Posterior vena cava (tissue), 2 donors: ENCODE measurements at regions not wholly inside any gene's neighbourhood (a gene's known extent, or its start where the extent isn't known, plus 50 kb on each side); places are given as distances from the start of the nearest gene placed in this dataset.
"Not testable (repeated sequence)": the region's sequence is repeated elsewhere in the genome, so short reads cannot be mapped to it uniquely, and the experiment has no call there.

ENCODE experiments used
- DNase-seq: peaks from one replicate; pipeline ENCODE4 v3.0.0-alpha.2; 2020; ENCODE audit warnings: low spot score
- intact Hi-C, 2 donors: fragments of 100-400 bp; cut with DNase I; formaldehyde crosslinking; loops; one replicate each; pipeline versions ENCODE4 v1.14.1 to v1.14.2; 2022 to 2023
- donor health status: DM: yes; HTN: yes; CAD: no.
- donor health status: DM: yes; HTN: yes; CAD: no.

DNA sequence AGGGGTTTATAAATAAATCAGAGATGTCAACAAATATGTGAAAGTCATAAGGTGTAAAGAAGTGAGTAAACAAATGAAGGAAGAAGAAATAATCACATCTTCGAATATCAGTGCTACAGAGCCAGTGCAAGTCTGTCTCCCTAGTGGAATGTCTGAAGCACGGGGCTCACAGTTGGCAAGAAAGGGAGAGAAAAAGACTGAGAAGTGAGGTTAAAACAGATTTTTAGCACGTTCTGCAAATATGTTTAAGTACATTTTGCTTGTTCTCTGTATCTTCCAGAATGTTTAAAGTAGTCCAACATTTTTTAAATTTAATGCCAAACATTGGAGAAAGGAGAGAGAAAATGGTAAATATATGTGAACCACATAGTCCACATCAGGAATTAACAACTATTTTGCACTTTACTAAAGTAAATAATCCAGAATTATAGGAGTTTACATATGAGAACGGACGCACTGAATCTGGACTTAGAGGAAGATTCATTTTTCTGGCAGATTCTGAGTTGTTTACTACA lies 682.4 kb downstream of the LTN1 start:
- intact Hi-C loops: no loop called here
- no peak for DNase-seq

GRCh38 chr21:28309596-28309995 lies 683.1 kb downstream of the LTN1 start:
- no peak for DNase-seq

DNA sequence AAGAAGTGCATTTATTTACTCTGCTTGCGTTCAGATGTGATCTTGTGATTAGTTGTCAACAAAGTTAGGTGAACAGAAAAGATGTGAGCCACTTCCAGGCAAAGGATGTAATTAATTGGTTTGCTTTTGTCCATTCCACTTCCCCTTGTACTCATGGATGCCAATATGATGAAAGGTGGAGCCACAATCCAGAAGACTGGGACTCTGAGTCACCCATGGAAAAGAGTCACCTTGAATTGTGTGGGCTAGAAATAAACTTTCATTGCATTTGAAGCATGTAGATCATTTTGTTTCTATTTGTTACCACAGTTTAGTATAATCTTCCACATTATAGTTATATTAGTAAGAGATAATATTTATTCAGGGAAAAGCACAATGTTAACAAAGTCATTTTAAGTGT lies 684.2 kb downstream of the LTN1 start:
- intact Hi-C loops: no loop called here
- DNase-seq: no peak

More at GRCh38 chr21:28309596-28309995, 683.1 kb downstream of the LTN1 start:
- intact Hi-C loops: no loop called here

DNA sequence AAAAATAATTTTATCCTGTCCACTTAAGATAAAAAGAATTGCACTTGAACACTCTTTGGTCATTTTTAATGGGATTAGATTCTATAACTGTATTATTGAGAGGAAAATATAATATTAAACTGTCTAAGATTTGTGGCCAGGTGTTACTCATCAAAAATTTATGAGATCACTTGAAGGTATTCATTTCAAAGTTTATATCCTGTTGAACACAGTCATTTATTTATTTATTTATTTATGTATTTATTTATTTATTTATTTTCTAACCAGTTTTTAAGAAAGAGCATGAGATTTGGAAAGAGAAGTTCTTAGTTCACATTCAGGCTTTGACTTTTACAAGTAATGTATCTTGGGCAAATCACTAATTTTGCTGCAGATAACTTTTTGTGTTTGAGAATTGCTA lies 692.7 kb downstream of the LTN1 start:
- intact Hi-C loops: loop anchor here in 1 of 2 donors (5.0 kb wide), 1 partner anchor 333 kb away; no protein-coding TSS in a partner anchor

GRCh38 chr21:28298251-28298672 lies 694.4 kb downstream of the LTN1 start:
- no peak for DNase-seq
- intact Hi-C loops: loop anchor here in 1 of 2 donors (5.0 kb wide), 1 partner anchor 331 kb away; no protein-coding TSS in a partner anchor

More for the DNA sequence above, 692.7 kb downstream of the LTN1 start:
- no peak for DNase-seq

GRCh38 chr21:28294051-28294450 lies 698.6 kb downstream of the LTN1 start:
- DNase-seq: no peak
- intact Hi-C loops: no loop called here

GRCh38 chr21:28283641-28284490 lies 708.8 kb downstream of the LTN1 start:
- intact Hi-C loops: loop anchor here in 1 of 2 donors (10.0 kb wide), 1 partner anchor 461 kb away; no protein-coding TSS in a partner anchor
- no peak for DNase-seq

DNA sequence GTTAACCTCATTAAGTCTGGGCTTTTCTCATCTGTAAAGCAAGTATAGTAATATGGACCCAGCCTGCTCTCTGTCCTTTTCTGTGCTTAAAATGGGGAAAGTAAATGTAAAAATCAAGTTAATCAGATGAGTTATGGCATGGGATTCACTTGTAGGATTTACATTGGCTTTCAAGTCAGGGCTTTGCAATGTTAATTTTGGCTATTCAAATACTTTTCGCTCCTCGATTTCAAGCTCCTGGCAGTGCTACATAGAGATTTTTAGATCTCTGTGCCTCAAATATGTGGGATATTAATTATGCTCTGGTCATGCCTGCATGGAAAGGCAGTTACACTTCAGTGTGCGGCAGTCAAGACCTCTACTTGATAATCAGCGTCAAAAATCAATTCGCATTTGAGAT lies 709.8 kb downstream of the LTN1 start:
- no peak for DNase-seq
- intact Hi-C loops: loop anchor here in 1 of 2 donors (10.0 kb wide), 1 partner anchor 462 kb away; no protein-coding TSS in a partner anchor

DNA sequence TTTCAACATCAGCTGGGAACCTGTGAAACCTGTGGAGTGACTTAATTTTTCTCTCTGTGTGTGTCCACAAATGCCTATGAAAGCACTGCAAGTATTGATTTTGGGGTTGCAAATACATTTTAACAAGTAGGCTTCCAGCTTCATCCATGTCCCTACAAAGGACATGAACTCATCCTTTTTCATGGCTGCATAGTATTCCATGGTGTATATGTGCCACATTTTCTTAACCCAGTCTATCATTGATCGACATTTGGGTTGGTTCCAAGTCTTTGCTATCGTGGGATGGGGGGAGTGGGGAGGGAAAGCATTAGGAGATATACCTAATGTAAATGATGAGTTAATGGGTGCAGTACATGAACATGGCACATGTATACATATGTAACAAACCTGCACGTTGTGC lies 711.3 kb downstream of the LTN1 start:
- not testable (repeated sequence) for DNase-seq
- intact Hi-C loops: loop anchor here in 1 of 2 donors (10.0 kb wide), 1 partner anchor 463 kb away; no protein-coding TSS in a partner anchor

DNA sequence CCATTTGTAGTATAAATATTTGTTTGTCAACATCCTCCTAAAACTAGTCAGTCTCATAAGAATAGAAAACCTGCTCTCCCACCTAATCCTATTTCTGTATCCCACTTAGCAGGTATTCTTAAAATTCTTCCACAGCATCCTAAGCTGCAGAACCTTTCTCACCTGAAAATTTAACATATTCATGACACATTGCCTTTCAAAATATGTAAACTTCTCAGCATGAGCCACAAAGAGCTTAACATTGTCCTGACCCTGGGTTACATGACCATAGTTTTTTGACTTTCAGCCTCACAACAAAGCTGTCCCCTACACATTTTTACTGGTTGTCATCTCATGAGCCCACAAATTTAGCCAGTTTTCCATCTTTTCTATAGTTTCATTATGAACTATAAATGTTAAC lies 712.1 kb downstream of the LTN1 start:
- no peak for DNase-seq
- intact Hi-C loops: loop anchor here in 1 of 2 donors (10.0 kb wide), 1 partner anchor 464 kb away; no protein-coding TSS in a partner anchor

DNA sequence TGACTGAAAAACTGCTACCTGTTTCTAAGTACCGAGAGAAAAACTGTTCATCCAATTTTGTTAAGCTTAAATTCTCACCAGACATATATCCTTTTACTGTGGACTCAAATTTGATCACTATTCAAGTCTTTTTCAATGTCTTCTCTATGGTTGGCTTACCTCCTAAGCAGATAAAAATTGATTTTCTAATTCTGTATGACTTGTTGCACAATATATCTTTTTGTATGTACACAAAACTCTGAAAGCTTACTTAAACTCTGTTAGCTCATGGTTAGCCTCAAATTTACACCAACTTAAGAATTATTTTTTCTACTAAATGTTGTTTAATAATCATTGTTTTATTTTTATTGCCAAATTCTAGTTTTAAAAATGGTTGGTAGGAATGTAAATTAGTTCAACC lies 715.4 kb downstream of the LTN1 start:
- intact Hi-C loops: no loop called here
- no peak for DNase-seq

DNA sequence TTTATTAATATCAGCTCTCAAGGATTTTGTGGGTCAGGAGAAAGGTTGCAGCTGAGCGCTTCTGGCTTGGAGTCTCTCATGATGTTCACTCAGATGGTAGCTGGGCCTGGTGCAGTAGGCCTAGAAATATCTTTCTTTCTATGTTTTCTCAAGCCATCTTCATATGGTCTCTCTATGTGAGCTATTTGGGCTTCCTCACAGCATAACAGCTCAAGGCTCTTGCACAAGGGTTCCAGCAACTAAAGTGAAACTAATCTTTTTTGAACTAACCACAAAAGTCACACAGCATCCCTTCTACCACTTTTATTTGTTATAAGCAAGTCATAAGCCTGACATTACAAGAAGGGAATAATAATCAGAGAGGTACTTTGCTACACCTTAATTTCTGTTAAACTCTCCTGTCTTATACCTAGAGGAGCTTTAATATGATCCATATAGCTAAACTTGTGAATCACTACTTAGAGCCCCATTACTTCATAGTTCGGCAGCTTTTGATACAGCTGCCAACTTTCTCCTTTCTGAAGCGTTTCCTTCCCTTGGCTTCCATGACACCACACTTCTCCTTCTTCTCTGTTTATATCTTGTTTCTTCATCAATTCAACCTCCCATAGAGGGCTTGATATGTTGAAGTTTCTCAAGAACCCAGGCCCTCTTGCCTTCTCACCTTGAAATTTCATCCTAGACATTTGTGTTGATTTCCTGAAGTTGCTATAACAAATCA lies 720.2 kb downstream of the LTN1 start:
- no peak for DNase-seq
- intact Hi-C loops: no loop called here

GRCh38 chr21:28269173-28269572 lies 723.5 kb downstream of the LTN1 start:
- intact Hi-C loops: no loop called here
- no peak for DNase-seq

- intact Hi-C loops: no loop called here
- no peak for DNase-seq
These were observed 724.0 kb downstream of the LTN1 start for GRCh38 chr21:28268685-28269084.

- DNase-seq: no peak
- intact Hi-C loops: no loop called here
These were observed 725.2 kb downstream of the LTN1 start for GRCh38 chr21:28267449-28267848.

- no peak for DNase-seq
- intact Hi-C loops: no loop called here
These were observed 726.6 kb downstream of the LTN1 start for GRCh38 chr21:28266061-28266460.

- DNase-seq: no peak
- intact Hi-C loops: no loop called here
These were observed 728.7 kb downstream of the LTN1 start for GRCh38 chr21:28263974-28264373.

- no peak for DNase-seq
- intact Hi-C loops: no loop called here
These were observed 731.4 kb downstream of the LTN1 start for GRCh38 chr21:28261298-28261697.

DNA sequence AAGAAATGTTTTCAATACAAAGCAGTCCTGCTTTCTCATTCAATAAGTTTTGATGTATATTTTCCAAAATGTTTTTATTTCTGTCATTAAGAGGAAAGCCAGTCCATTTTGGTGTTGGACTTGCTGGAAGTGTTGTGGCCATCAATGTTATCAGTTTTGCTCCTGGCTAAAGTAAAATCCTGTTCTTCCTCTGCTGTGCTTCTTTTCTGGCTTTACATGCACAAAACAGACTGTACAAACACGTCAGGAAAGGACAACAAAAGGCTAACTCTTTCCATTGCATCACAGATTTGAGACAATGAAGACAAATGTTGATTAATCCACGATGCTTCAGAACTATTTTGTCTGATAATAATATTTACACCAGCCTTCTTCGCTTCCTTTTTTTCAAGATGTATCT lies 735.4 kb downstream of the LTN1 start:
- intact Hi-C loops: no loop called here

DNA sequence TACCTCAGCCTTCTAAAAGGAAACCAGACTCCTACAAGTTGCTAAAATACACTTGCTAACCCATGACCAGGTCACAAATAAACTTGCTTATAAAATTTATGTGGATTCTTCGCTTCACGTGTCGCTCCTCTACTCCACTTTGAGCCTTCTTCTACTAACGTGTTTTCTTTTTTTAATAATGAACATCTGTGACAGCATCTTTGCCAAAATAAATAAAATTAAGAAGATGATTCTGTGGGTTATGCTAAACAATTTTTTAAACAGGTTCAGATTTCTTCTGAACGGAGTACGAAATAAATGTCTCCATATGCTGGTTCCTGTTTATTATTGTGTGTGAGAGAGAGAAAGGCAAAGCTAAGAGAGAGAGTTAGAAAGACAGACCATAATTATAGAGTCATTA lies 735.8 kb downstream of the LTN1 start:
- DNase-seq: no peak
- intact Hi-C loops: no loop called here

More for the DNA sequence above, 735.4 kb downstream of the LTN1 start:
- DNase-seq: no peak
